ENCODE measurements at regions not wholly inside any gene's neighbourhood (a gene's known extent, or its start where the extent isn't known, plus 50 kb on each side); places are given as distances from the start of the nearest gene placed in this dataset.

GRCh38 chr5:103623425-103623824 is 60.8 kb upstream of the NUDT12 start:
- DNase-seq, result no peak

GRCh38 chr5:103621548-103621930 is 59.0 kb upstream of the NUDT12 start:
- no peak for DNase-seq

GRCh38 chr5:103620851-103621547 is 58.4 kb upstream of the NUDT12 start:
- DNase-seq, result no peak

DNA sequence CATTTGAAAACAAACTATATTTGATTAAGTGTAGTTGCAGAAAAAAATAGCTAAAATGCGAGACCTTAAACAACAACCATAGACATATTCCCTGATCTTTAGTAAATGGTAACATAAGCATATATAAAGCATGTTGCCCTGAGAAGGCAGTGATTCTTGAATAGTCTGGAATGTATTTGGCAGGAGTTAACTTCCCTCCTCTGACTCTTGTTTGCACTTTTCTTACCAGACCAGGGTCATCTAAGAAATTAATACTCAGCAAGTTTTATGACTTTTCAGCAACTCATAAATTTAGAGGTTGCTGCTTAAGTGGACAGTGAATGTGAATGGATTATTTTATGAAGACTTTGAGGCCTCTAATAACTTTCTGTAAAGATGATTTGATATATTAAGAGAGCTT is 55.3 kb upstream of the NUDT12 start:
- DNase-seq, result no peak

DNA sequence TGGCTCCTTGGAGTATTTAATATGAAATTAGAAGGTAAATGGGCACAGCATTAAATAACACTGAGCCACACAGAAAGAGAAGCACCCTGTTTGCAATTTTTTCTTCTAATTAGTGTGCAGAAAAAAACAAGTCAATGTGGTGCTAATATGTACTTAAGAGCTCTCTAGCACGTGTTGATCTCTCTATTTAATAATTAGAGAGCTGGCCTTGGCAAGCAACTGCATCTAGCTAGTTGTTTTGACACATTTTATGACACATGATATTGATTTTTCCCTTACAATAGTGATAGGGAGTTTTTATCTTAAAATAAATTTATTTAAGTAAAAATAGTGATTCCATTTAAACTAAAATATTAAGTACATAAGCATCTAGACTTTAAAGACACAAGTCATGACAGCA is 54.5 kb upstream of the NUDT12 start:
- no peak for DNase-seq

GRCh38 chr5:103612545-103612944 is 50.0 kb upstream of the NUDT12 start:
- no peak for DNase-seq
